Body of pancreas (tissue), 4 donors: ENCODE measurements at regions not wholly inside any gene's neighbourhood (a gene's known extent, or its start where the extent isn't known, plus 50 kb on each side); places are given as distances from the start of the nearest gene placed in this dataset.

Experiments used
- POLR2A ChIP-seq, 3 donors: fragments of 450-650 bp; IDR thresholded peaks; one replicate each; pipeline ENCODE4 v1.6.1; 2016; ENCODE audit warnings: antibody characterized with exemption in 3 of 3, mild to moderate bottlenecking in 2 of 3
- TF ChIP-seq, protein P1 (sequence below), 7 experiments: fragments of 450-650 bp in 4 of 7; fragments of 200-600 bp in 3 of 7; sonication (generic) in 3 of 7; IDR thresholded peaks; one replicate each; pipeline ENCODE4 v1.5.1; 2016 to 2019; ENCODE audit warnings: antibody characterized with exemption in 7 of 7

DNA sequence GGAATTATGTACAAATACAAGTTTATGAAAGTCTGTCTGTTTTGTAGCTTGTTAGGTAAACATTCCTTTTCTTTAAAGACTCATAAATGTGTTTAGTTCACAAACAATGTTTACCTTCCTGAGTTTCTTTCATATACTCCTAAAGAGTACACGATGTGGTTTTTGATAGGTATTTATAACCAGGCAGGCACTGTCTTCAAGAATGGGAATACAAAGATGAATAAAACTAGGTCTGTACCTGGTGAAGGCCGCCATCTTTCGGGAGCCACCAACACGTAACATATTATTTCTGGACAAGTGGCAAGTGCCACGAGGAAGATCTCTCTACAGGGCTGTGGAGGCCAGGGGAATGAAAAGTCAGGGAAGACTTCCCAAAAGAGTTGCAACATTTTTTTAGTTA is 144.6 kb upstream of the RASSF8 start:
- TF ChIP-seq, protein P1, sequence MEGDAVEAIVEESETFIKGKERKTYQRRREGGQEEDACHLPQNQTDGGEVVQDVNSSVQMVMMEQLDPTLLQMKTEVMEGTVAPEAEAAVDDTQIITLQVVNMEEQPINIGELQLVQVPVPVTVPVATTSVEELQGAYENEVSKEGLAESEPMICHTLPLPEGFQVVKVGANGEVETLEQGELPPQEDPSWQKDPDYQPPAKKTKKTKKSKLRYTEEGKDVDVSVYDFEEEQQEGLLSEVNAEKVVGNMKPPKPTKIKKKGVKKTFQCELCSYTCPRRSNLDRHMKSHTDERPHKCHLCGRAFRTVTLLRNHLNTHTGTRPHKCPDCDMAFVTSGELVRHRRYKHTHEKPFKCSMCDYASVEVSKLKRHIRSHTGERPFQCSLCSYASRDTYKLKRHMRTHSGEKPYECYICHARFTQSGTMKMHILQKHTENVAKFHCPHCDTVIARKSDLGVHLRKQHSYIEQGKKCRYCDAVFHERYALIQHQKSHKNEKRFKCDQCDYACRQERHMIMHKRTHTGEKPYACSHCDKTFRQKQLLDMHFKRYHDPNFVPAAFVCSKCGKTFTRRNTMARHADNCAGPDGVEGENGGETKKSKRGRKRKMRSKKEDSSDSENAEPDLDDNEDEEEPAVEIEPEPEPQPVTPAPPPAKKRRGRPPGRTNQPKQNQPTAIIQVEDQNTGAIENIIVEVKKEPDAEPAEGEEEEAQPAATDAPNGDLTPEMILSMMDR (IDR thresholded peaks at IDR 0.05) = no peak
- TF ChIP-seq POLR2A (IDR thresholded peaks at IDR 0.05) = no peak
